ENCODE measurements at regions not wholly inside any gene's neighbourhood (a gene's known extent, or its start where the extent isn't known, plus 50 kb on each side); places are given as distances from the start of the nearest gene placed in this dataset.

GRCh38 chr6:147829418-147829817 is 320.9 kb downstream of the SAMD5 start:
- TF ChIP-seq, protein P1, sequence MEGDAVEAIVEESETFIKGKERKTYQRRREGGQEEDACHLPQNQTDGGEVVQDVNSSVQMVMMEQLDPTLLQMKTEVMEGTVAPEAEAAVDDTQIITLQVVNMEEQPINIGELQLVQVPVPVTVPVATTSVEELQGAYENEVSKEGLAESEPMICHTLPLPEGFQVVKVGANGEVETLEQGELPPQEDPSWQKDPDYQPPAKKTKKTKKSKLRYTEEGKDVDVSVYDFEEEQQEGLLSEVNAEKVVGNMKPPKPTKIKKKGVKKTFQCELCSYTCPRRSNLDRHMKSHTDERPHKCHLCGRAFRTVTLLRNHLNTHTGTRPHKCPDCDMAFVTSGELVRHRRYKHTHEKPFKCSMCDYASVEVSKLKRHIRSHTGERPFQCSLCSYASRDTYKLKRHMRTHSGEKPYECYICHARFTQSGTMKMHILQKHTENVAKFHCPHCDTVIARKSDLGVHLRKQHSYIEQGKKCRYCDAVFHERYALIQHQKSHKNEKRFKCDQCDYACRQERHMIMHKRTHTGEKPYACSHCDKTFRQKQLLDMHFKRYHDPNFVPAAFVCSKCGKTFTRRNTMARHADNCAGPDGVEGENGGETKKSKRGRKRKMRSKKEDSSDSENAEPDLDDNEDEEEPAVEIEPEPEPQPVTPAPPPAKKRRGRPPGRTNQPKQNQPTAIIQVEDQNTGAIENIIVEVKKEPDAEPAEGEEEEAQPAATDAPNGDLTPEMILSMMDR (conservative IDR thresholded peaks at IDR 0.05; ENCODE audit: low read depth, low read length) = no peak
- TF ChIP-seq SMC3 (IDR thresholded peaks at IDR 0.05; ENCODE audit: low read depth, low read length) (no peak), RFX5 (IDR thresholded peaks at IDR 0.05; ENCODE audit: low read depth, low read length) (no peak), POLR2A (IDR thresholded peaks at IDR 0.05; ENCODE audit: low read depth, low read length) (no peak), RCOR1 (IDR thresholded peaks at IDR 0.05; ENCODE audit: insufficient replicate concordance, low read length) (no peak), RAD21 (IDR thresholded peaks at IDR 0.05; ENCODE audit: low read length) (no peak), MAFK (IDR thresholded peaks at IDR 0.05; ENCODE audit: low read depth, low read length) (no peak), MXI1 (IDR thresholded peaks at IDR 0.05; ENCODE audit: borderline replicate concordance, low read depth, low read length) (no peak), USF2 (IDR thresholded peaks at IDR 0.05; ENCODE audit: low read depth, low read length) (no peak), BHLHE40 (IDR thresholded peaks at IDR 0.05; ENCODE audit: low read depth, low read length) (no peak)
- TF ChIP-seq, protein P2, sequence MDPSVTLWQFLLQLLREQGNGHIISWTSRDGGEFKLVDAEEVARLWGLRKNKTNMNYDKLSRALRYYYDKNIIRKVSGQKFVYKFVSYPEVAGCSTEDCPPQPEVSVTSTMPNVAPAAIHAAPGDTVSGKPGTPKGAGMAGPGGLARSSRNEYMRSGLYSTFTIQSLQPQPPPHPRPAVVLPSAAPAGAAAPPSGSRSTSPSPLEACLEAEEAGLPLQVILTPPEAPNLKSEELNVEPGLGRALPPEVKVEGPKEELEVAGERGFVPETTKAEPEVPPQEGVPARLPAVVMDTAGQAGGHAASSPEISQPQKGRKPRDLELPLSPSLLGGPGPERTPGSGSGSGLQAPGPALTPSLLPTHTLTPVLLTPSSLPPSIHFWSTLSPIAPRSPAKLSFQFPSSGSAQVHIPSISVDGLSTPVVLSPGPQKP (IDR thresholded peaks at IDR 0.05; ENCODE audit: borderline replicate concordance, low read depth, low read length) = no peak

All from IMR-90 (cell line).